SK-N-SH (cell line): ENCODE measurements at regions not wholly inside any gene's neighbourhood (a gene's known extent, or its start where the extent isn't known, plus 50 kb on each side); places are given as distances from the start of the nearest gene placed in this dataset.

Experiments used
- CTCF ChIA-PET: fragments of 300-600, 350-600 bp; formaldehyde crosslinking; extraction: SDS; loops from one replicate; lab custom pipeline; 2021; lab: Yijun Ruan, JAX
- POLR2A ChIA-PET: fragments of 350-600 bp; sonication (Branson Sonifier 250); formaldehyde crosslinking; extraction: SDS; loops from one replicate; lab custom pipeline; 2020; ENCODE audit warnings: antibody characterized with exemption, inconsistent platforms; lab: Yijun Ruan, JAX
- DNase-seq: peaks from one replicate; pipeline ENCODE4 v3.0.0; 2012
- H2AFZ ChIP-seq: fragments of 200-600 bp; sonication (generic); 2 replicates; pipeline ENCODE4 v1.8.1; 2016; ENCODE audit warnings: antibody characterized with exemption, mild to moderate bottlenecking, low read depth
- H3F3A ChIP-seq: fragments of 200-600 bp; sonication (generic); replicated peaks from 2 replicates; pipeline ENCODE3; 2016; ENCODE audit warnings: antibody characterized with exemption, mild to moderate bottlenecking; ENCODE audit not compliant: insufficient read depth
- H3K27ac ChIP-seq, 2 experiments: fragments of 200-500 bp in 1 of 2; fragments of 200-600 bp in 1 of 2; sonication (Bioruptor generic) in 1 of 2; sonication (generic), shearing (Covaris generic) in 1 of 2; 2 replicates each; pipeline versions ENCODE4 v1.5.1 to v1.6.1; 2014 to 2016; ENCODE audit warnings: low read depth in 2 of 2, inconsistent platforms in 1 of 2, low read length in 1 of 2, mild to moderate bottlenecking in 1 of 2, mixed read lengths in 1 of 2
- H3K27me3 ChIP-seq: fragments of 200-600 bp; sonication (generic), shearing (Covaris generic); 2 replicates; pipeline ENCODE4 v1.6.1; 2016; ENCODE audit warnings: mixed run types; ENCODE audit not compliant: insufficient read depth
- H3K36me3 ChIP-seq, 2 experiments: fragments of 200-500 bp in 1 of 2; fragments of 200-600 bp in 1 of 2; sonication (Bioruptor generic) in 1 of 2; sonication (generic) in 1 of 2; replicated peaks in 1 of 2; 2 replicates each; pipeline versions ENCODE3 to v1.5.1; 2014 to 2016; ENCODE audit warnings: low read length in 1 of 2, mild to moderate bottlenecking in 1 of 2; ENCODE audit not compliant: insufficient read depth in 2 of 2, control insufficient read depth in 1 of 2
- H3K4me1 ChIP-seq, 2 experiments: fragments of 200-500 bp in 1 of 2; fragments of 200-600 bp in 1 of 2; sonication (Bioruptor generic) in 1 of 2; sonication (generic), shearing (Covaris generic) in 1 of 2; 2 replicates each; pipeline versions ENCODE4 v1.5.1 to v1.6.1; 2014 to 2016; ENCODE audit warnings: low read depth in 1 of 2, low read length in 1 of 2, mixed run types in 1 of 2; ENCODE audit not compliant: insufficient read depth in 2 of 2, control insufficient read depth in 1 of 2
- H3K4me2 ChIP-seq: fragments of 200-600 bp; sonication (generic), shearing (Covaris generic); 2 replicates; pipeline ENCODE4 v1.6.1; 2017; ENCODE audit warnings: mixed run types
- H3K4me3 ChIP-seq, 2 experiments: fragments of 200-500 bp in 1 of 2; fragments of 200-600 bp in 1 of 2; sonication (Bioruptor generic) in 1 of 2; sonication (generic), shearing (Covaris generic) in 1 of 2; 2 replicates each; pipeline versions ENCODE4 v1.5.1 to v1.8.1; 2014 to 2016; ENCODE audit warnings: low read depth in 2 of 2, inconsistent platforms in 1 of 2, low read length in 1 of 2, mild to moderate bottlenecking in 1 of 2, mixed read lengths in 1 of 2, moderate library complexity in 1 of 2
- H3K79me2 ChIP-seq: fragments of 200-600 bp; sonication (generic); 2 replicates; pipeline ENCODE4 v1.8.1; 2017; ENCODE audit warnings: mild to moderate bottlenecking; ENCODE audit not compliant: insufficient read depth
- H3K9ac ChIP-seq: fragments of 200-600 bp; sonication (generic); 2 replicates; pipeline ENCODE4 v1.6.1; 2017; ENCODE audit warnings: mixed run types
- H3K9me2 ChIP-seq: fragments of 200-600 bp; sonication (generic); 2 replicates; pipeline ENCODE4 v1.6.1; 2017; ENCODE audit warnings: mixed run types
- H3K9me3 ChIP-seq: fragments of 200-600 bp; sonication (generic); 2 replicates; pipeline ENCODE4 v1.6.1; 2017; ENCODE audit warnings: mixed run types, mild to moderate bottlenecking, moderate library complexity
- H4K20me1 ChIP-seq: fragments of 200-600 bp; sonication (generic); 2 replicates; pipeline ENCODE4 v1.6.1; 2017; ENCODE audit warnings: mild to moderate bottlenecking, mixed run types; ENCODE audit not compliant: insufficient read depth
- CHD2 ChIP-seq: fragments of 150-350 bp; IDR thresholded peaks from 2 replicates; pipeline ENCODE4 v1.6.1; 2018; ENCODE audit warnings: low read length; ENCODE audit not compliant: partially characterized antibody
- FOXJ3 ChIP-seq: sonication (generic); formaldehyde crosslinking; IDR thresholded peaks from 2 replicates; pipeline ENCODE4 v1.5.1; 2020; ENCODE audit warnings: mild to moderate bottlenecking, missing genetic modification reagents
- GABPA ChIP-seq: IDR thresholded peaks from 2 replicates; pipeline ENCODE4 v1.4.0; 2012; ENCODE audit warnings: low read depth, mild to moderate bottlenecking
- JUND ChIP-seq: IDR thresholded peaks from 2 replicates; pipeline ENCODE4 v1.4.0; 2012
- MEF2A ChIP-seq: IDR thresholded peaks from 2 replicates; pipeline ENCODE4 v1.4.0; 2012; ENCODE audit warnings: low read depth, borderline replicate concordance
- MXI1 ChIP-seq: IDR thresholded peaks from 2 replicates; pipeline ENCODE4 v1.6.1; 2012; ENCODE audit warnings: mild to moderate bottlenecking, low read depth, low read length, improper control_type of control experiment
- NFIC ChIP-seq: IDR thresholded peaks from 2 replicates; pipeline ENCODE4 v1.4.0; 2012; ENCODE audit warnings: borderline replicate concordance
- NRF1 ChIP-seq: IDR thresholded peaks from 2 replicates; pipeline ENCODE4 v1.6.1; 2012; ENCODE audit warnings: low read depth, mild to moderate bottlenecking, low read length
- RAD21 ChIP-seq: IDR thresholded peaks from 2 replicates; pipeline ENCODE4 v1.6.1; 2012; ENCODE audit warnings: mild to moderate bottlenecking, low read length
- RCOR1 ChIP-seq: fragments of 150-350 bp; IDR thresholded peaks from 2 replicates; pipeline ENCODE4 v1.6.1; 2017; ENCODE audit warnings: antibody characterized with exemption, low read length
- SMC3 ChIP-seq: IDR thresholded peaks from 2 replicates; pipeline ENCODE4 v1.6.1; 2012; ENCODE audit warnings: low read depth, low read length, improper control_type of control experiment
- TCF12 ChIP-seq: IDR thresholded peaks from 2 replicates; pipeline ENCODE4 v1.4.0; 2012
- TEAD4 ChIP-seq: IDR thresholded peaks from 2 replicates; pipeline ENCODE4 v1.4.0; 2012; ENCODE audit warnings: mild to moderate bottlenecking, borderline replicate concordance; ENCODE audit not compliant: insufficient read depth
- YY1 ChIP-seq: IDR thresholded peaks from 2 replicates; pipeline ENCODE4 v1.4.0; 2012; ENCODE audit warnings: low read depth, mild to moderate bottlenecking
- WGBS: methylation state at CpG from one replicate; pipeline ENCODE4 v1.1.6; 2017; ENCODE audit warnings: low lambda C conversion rate; 5-methylcytosine and 5-hydroxymethylcytosine counted together
- TF ChIP-seq, protein P1 (sequence below): fragments of 200-600 bp; sonication (generic); IDR thresholded peaks from 2 replicates; pipeline ENCODE4 v1.6.1; 2017; ENCODE audit warnings: antibody characterized with exemption, mild to moderate bottlenecking, moderate library complexity
- TF ChIP-seq, protein P2 (sequence below): IDR thresholded peaks from 2 replicates; pipeline ENCODE4 v1.6.1; 2012; ENCODE audit warnings: mild to moderate bottlenecking, low read depth, low read length, moderate library complexity
- TF ChIP-seq, protein P3 (sequence below): IDR thresholded peaks from 2 replicates; pipeline ENCODE4 v1.4.0; 2012; ENCODE audit warnings: low read depth
- TF ChIP-seq, protein P4 (sequence below): fragments of 150-350 bp; IDR thresholded peaks from 2 replicates; pipeline ENCODE4 v1.6.1; 2016; ENCODE audit warnings: mild to moderate bottlenecking, low read depth, low read length

DNA sequence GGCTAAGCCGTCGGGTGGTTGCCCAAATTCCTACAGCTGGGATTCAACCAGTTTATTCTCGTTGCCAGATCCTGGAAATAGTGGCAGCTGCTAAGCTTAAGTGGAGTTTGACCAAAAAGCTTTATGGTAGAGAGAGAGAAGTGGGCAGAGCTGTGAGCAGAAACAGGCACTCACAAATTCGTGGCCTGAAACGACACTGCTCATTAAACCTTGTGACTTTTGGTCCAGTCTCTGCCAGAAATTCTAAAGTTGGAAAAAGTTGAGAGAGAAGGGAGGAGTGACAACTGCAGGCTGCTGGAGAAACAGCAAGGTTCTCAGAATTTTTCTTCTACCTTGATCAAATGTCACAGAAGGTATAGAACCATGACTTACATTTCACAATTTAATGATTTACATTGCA is 131.5 kb downstream of the MTX3 start:
- Histone ChIP-seq H3K9me3 (no peaks in the 10 kb centered on the region), H3K4me1 (no peaks in the 10 kb centered on the region), H3K79me2 (no peaks in the 10 kb centered on the region), H3K27ac (no peak overlapping the region), H2AFZ (no peak overlapping the region), H3K9ac (no peak overlapping the region), H3K4me2 (no peak overlapping the region), H3K9me2 (no peaks in the 10 kb centered on the region), H3K4me3 (no peak overlapping the region), H3K36me3 (no peaks in the 10 kb centered on the region), H3F3A (no peaks in the 10 kb centered on the region), H4K20me1 (no peaks in the 10 kb centered on the region), H3K27me3 (no peaks in the 10 kb centered on the region; the same call in 1 of the 2 replicates)
- WGBS, result 41% methylated on average over 5 of the region's 5 CpGs
- POLR2A ChIA-PET, result no interaction called here
- CTCF ChIA-PET, result interaction anchor here (0.6 to 2.6 kb wide), 7 partner anchors 14 to 839 kb away, joined by 3 to 8 read pairs (median 4); no protein-coding TSS in a partner anchor
- DNase-seq, result no peak
- TF ChIP-seq, protein P1, sequence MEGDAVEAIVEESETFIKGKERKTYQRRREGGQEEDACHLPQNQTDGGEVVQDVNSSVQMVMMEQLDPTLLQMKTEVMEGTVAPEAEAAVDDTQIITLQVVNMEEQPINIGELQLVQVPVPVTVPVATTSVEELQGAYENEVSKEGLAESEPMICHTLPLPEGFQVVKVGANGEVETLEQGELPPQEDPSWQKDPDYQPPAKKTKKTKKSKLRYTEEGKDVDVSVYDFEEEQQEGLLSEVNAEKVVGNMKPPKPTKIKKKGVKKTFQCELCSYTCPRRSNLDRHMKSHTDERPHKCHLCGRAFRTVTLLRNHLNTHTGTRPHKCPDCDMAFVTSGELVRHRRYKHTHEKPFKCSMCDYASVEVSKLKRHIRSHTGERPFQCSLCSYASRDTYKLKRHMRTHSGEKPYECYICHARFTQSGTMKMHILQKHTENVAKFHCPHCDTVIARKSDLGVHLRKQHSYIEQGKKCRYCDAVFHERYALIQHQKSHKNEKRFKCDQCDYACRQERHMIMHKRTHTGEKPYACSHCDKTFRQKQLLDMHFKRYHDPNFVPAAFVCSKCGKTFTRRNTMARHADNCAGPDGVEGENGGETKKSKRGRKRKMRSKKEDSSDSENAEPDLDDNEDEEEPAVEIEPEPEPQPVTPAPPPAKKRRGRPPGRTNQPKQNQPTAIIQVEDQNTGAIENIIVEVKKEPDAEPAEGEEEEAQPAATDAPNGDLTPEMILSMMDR, result no peak
- TF ChIP-seq MEF2A (no peak), FOXJ3 (CRISPR knock-in tag) (no peak), NRF1 (no peak), TEAD4 (no peak), YY1 (no peak), JUND (no peak), SMC3 (no peak), RCOR1 (no peak), GABPA (no peak), TCF12 (no peak), CHD2 (no peak), RAD21 (no peak), MXI1 (no peak), NFIC (no peak)
- TF ChIP-seq, protein P2, sequence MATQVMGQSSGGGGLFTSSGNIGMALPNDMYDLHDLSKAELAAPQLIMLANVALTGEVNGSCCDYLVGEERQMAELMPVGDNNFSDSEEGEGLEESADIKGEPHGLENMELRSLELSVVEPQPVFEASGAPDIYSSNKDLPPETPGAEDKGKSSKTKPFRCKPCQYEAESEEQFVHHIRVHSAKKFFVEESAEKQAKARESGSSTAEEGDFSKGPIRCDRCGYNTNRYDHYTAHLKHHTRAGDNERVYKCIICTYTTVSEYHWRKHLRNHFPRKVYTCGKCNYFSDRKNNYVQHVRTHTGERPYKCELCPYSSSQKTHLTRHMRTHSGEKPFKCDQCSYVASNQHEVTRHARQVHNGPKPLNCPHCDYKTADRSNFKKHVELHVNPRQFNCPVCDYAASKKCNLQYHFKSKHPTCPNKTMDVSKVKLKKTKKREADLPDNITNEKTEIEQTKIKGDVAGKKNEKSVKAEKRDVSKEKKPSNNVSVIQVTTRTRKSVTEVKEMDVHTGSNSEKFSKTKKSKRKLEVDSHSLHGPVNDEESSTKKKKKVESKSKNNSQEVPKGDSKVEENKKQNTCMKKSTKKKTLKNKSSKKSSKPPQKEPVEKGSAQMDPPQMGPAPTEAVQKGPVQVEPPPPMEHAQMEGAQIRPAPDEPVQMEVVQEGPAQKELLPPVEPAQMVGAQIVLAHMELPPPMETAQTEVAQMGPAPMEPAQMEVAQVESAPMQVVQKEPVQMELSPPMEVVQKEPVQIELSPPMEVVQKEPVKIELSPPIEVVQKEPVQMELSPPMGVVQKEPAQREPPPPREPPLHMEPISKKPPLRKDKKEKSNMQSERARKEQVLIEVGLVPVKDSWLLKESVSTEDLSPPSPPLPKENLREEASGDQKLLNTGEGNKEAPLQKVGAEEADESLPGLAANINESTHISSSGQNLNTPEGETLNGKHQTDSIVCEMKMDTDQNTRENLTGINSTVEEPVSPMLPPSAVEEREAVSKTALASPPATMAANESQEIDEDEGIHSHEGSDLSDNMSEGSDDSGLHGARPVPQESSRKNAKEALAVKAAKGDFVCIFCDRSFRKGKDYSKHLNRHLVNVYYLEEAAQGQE, result no peak
- TF ChIP-seq, protein P3, sequence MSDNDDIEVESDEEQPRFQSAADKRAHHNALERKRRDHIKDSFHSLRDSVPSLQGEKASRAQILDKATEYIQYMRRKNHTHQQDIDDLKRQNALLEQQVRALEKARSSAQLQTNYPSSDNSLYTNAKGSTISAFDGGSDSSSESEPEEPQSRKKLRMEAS, result no peak
- TF ChIP-seq, protein P4, sequence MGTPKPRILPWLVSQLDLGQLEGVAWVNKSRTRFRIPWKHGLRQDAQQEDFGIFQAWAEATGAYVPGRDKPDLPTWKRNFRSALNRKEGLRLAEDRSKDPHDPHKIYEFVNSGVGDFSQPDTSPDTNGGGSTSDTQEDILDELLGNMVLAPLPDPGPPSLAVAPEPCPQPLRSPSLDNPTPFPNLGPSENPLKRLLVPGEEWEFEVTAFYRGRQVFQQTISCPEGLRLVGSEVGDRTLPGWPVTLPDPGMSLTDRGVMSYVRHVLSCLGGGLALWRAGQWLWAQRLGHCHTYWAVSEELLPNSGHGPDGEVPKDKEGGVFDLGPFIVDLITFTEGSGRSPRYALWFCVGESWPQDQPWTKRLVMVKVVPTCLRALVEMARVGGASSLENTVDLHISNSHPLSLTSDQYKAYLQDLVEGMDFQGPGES, result no peak
